Tibial nerve (tissue), 4 donors: ENCODE measurements at regions not wholly inside any gene's neighbourhood (a gene's known extent, or its start where the extent isn't known, plus 50 kb on each side); places are given as distances from the start of the nearest gene placed in this dataset.

Experiments
- DNase-seq, 2 donors: peaks; one replicate each; pipeline ENCODE4 v3.0.0-alpha.2; 2019; ENCODE audit warnings: low spot score in 2 of 2
- H3K27ac ChIP-seq, 4 donors: fragments of 200-600 bp; sonication (generic) in 3 of 4; one replicate each; pipeline ENCODE4 v1.5.1; 2017 to 2019; ENCODE audit warnings: mild to moderate bottlenecking in 1 of 4
- H3K27me3 ChIP-seq, 2 donors: fragments of 200-600 bp; sonication (generic) in 1 of 2; one replicate each; pipeline versions ENCODE4 v1.5.1 to v1.6.0; 2017 to 2019
- H3K36me3 ChIP-seq, 3 donors: fragments of 200-600 bp; sonication (generic); one replicate each; pipeline ENCODE4 v1.5.1; 2018 to 2019
- H3K4me1 ChIP-seq, 4 donors: fragments of 200-600 bp; sonication (generic) in 3 of 4; one replicate each; pipeline ENCODE4 v1.5.1; 2017 to 2019
- H3K4me3 ChIP-seq, 4 donors: fragments of 200-600 bp; sonication (generic) in 3 of 4; one replicate each; pipeline ENCODE4 v1.5.1; 2017 to 2019; ENCODE audit warnings: mild to moderate bottlenecking in 1 of 4, moderate library complexity in 1 of 4
- H3K9me3 ChIP-seq, 4 donors: fragments of 200-600 bp; sonication (generic) in 3 of 4; one replicate each; pipeline ENCODE4 v1.5.1; 2017 to 2019
- CTCF ChIP-seq, 5 experiments: fragments of 200-600 bp in 3 of 5; fragments of 450-650 bp in 2 of 5; sonication (generic) in 3 of 5; IDR thresholded peaks; one replicate each; pipeline ENCODE4 v1.5.1; 2016 to 2019; ENCODE audit warnings: antibody characterized with exemption in 5 of 5, mild to moderate bottlenecking in 3 of 5, moderate library complexity in 2 of 5
- EP300 ChIP-seq, 2 donors: sonication (generic); formaldehyde crosslinking; IDR thresholded peaks; one replicate each; pipeline ENCODE4 v1.6.1; 2017; ENCODE audit warnings: antibody characterized with exemption in 2 of 2, mild to moderate bottlenecking in 1 of 2
- POLR2A ChIP-seq, 2 donors: fragments of 450-650 bp; IDR thresholded peaks; one replicate each; pipeline ENCODE4 v1.6.1; 2017; ENCODE audit warnings: antibody characterized with exemption in 2 of 2, mild to moderate bottlenecking in 2 of 2, moderate library complexity in 2 of 2
- WGBS, 2 donors: methylation state at CpG; one replicate each; pipeline ENCODE4 v1.1.5; 2018; 5-methylcytosine and 5-hydroxymethylcytosine counted together

- 86 to 89% methylated on average over 11 of the region's 11 CpGs for WGBS, 2 donors
- Histone ChIP-seq H3K36me3 (no peaks in the 10 kb centered on the region), H3K4me1 (no peaks in the 10 kb centered on the region), H3K9me3 (no peaks in the 10 kb centered on the region), H3K27me3 (no peaks in the 10 kb centered on the region), H3K27ac (no peak overlapping the region), H3K4me3 (no peak overlapping the region)
- no peak for TF ChIP-seq POLR2A (IDR thresholded peaks at IDR 0.05)
- DNase-seq = no peak
These were observed 59.8 kb upstream of the TBPL2 start for GRCh38 chr14:55500219-55500701.

- WGBS, 2 donors = 90 to 97% methylated on average over 3 of the region's 3 CpGs
- TF ChIP-seq EP300 (IDR thresholded peaks at IDR 0.05) (no peak), POLR2A (IDR thresholded peaks at IDR 0.05) (no peak), CTCF (IDR thresholded peaks at IDR 0.05) (no peak)
- DNase-seq = no peak
- Histone ChIP-seq H3K27ac (no peak overlapping the region), H3K36me3 (no peaks in the 10 kb centered on the region), H3K4me1 (no peaks in the 10 kb centered on the region), H3K4me3 (no peak overlapping the region), H3K9me3 (no peaks in the 10 kb centered on the region), H3K27me3 (no peaks in the 10 kb centered on the region)
These were observed 60.3 kb upstream of the TBPL2 start for GRCh38 chr14:55500708-55501107.

GRCh38 chr14:55502746-55503284 lies 62.4 kb upstream of the TBPL2 start:
- no peak overlapping the region for H3K27ac ChIP-seq
- TF ChIP-seq POLR2A (IDR thresholded peaks at IDR 0.05) (no peak), EP300 (IDR thresholded peaks at IDR 0.05) (no peak), CTCF (IDR thresholded peaks at IDR 0.05) (no peak)
- H3K9me3 ChIP-seq = no peaks in the 10 kb centered on the region
- no peaks in the 10 kb centered on the region for H3K36me3 ChIP-seq
- no peak for DNase-seq
- H3K4me3 ChIP-seq = no peak overlapping the region
- H3K4me1 ChIP-seq = no peaks in the 10 kb centered on the region
- WGBS, 2 donors = 62 to 67% methylated on average over 3 of the region's 3 CpGs
- H3K27me3 ChIP-seq = no peaks in the 10 kb centered on the region

GRCh38 chr14:55505846-55506245 lies 65.4 kb upstream of the TBPL2 start:
- TF ChIP-seq EP300 (IDR thresholded peaks at IDR 0.05) (no peak), CTCF (IDR thresholded peaks at IDR 0.05) (no peak), POLR2A (IDR thresholded peaks at IDR 0.05) (no peak)

GRCh38 chr14:55508676-55509075 lies 68.3 kb upstream of the TBPL2 start:
- DNase-seq = no peak
- H3K27ac ChIP-seq = no peak overlapping the region
- no peak overlapping the region for H3K4me3 ChIP-seq
- TF ChIP-seq EP300 (IDR thresholded peaks at IDR 0.05) (no peak), POLR2A (IDR thresholded peaks at IDR 0.05) (no peak), CTCF (IDR thresholded peaks at IDR 0.05) (no peak)
- peaks cover 0 to 5% (median 0%) of the 10 kb centered on the region in 4 donors for H3K9me3 ChIP-seq
- no peaks in the 10 kb centered on the region for H3K27me3 ChIP-seq
- 50 to 62% methylated on average over 1 of the region's 1 CpG for WGBS, 2 donors
- H3K36me3 ChIP-seq = no peaks in the 10 kb centered on the region
- no peaks in the 10 kb centered on the region for H3K4me1 ChIP-seq

More at GRCh38 chr14:55505846-55506245, 65.4 kb upstream of the TBPL2 start:
- Histone ChIP-seq H3K36me3 (no peaks in the 10 kb centered on the region), H3K9me3 (peaks cover 0 to 1% (median 0%) of the 10 kb centered on the region in 4 donors), H3K4me3 (no peak overlapping the region), H3K27me3 (no peaks in the 10 kb centered on the region), H3K27ac (no peak overlapping the region), H3K4me1 (no peaks in the 10 kb centered on the region)
- DNase-seq = no peak
- WGBS, 2 donors = 91 to 95% methylated on average over 4 of the region's 4 CpGs
